HFFc6 (cell line): ENCODE measurements at regions not wholly inside any gene's neighbourhood (a gene's known extent, or its start where the extent isn't known, plus 50 kb on each side); places are given as distances from the start of the nearest gene placed in this dataset.

Source experiments
- DNase-seq: peaks from one replicate; pipeline ENCODE4 v3.0.0-alpha.2; 2018
- H3K27ac Mint-ChIP-seq: 2 replicates; pipeline ENCODE4 v1.8.0; 2020; ENCODE audit warnings: mild to moderate bottlenecking, mixed read lengths
- H3K27me3 Mint-ChIP-seq: 2 replicates; pipeline ENCODE4 v1.8.0; 2021; ENCODE audit warnings: mild to moderate bottlenecking, moderate library complexity, mixed read lengths; ENCODE audit not compliant: insufficient read depth
- H3K36me3 Mint-ChIP-seq: 2 replicates; pipeline ENCODE4 v1.8.0; 2021; ENCODE audit warnings: low read depth, mixed read lengths
- H3K4me1 Mint-ChIP-seq: 2 replicates; pipeline ENCODE4 v1.8.0; 2020; ENCODE audit warnings: low read depth, mixed read lengths
- H3K4me3 Mint-ChIP-seq: 2 replicates; pipeline ENCODE4 v1.8.0; 2020; ENCODE audit warnings: mild to moderate bottlenecking, moderate library complexity, mixed read lengths
- H3K9me3 Mint-ChIP-seq: 2 replicates; pipeline ENCODE4 v1.8.0; 2020; ENCODE audit warnings: mild to moderate bottlenecking, mixed read lengths
- TF ChIP-seq, protein P1 (sequence below): fragments of 200-600 bp; sonication (generic); IDR thresholded peaks from 2 replicates; pipeline ENCODE4 v1.5.0; 2021; ENCODE audit warnings: antibody characterized with exemption, mild to moderate bottlenecking

DNA sequence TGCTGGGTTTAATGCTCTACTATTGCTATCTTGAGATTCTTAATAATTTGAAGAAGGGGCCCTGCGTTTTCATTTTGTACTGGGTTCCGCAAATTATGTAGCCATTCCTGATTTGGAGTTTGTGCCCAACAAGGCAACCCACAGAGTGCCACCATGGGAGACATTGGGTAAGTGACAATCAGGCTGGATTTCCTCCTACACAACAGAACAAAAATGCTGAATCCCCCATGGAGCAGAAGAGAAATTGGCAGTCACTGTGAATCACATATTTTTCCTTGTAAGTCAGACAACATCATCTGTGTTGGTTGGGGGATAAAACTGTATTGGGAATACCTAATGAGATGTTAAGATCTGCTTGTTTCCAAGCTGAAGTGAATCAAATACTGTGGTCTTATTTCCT is 80.9 kb downstream of the CNGA2 start:
- TF ChIP-seq, protein P1, sequence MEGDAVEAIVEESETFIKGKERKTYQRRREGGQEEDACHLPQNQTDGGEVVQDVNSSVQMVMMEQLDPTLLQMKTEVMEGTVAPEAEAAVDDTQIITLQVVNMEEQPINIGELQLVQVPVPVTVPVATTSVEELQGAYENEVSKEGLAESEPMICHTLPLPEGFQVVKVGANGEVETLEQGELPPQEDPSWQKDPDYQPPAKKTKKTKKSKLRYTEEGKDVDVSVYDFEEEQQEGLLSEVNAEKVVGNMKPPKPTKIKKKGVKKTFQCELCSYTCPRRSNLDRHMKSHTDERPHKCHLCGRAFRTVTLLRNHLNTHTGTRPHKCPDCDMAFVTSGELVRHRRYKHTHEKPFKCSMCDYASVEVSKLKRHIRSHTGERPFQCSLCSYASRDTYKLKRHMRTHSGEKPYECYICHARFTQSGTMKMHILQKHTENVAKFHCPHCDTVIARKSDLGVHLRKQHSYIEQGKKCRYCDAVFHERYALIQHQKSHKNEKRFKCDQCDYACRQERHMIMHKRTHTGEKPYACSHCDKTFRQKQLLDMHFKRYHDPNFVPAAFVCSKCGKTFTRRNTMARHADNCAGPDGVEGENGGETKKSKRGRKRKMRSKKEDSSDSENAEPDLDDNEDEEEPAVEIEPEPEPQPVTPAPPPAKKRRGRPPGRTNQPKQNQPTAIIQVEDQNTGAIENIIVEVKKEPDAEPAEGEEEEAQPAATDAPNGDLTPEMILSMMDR, result no peak
- H3K4me1 Mint-ChIP-seq, result no peaks in the 10 kb centered on the region
- no peak overlapping the region for H3K4me3 Mint-ChIP-seq
- no peak for DNase-seq
- 0 out of 2 replicates have a peak, but pooled peaks cover 3% of the 10 kb centered on the region for H3K9me3 Mint-ChIP-seq
- H3K27me3 Mint-ChIP-seq, result peaks cover 2% of the 10 kb centered on the region; the same call in 1 of the 2 replicates
- no peak overlapping the region for H3K27ac Mint-ChIP-seq
- H3K36me3 Mint-ChIP-seq, result no peaks in the 10 kb centered on the region

DNA sequence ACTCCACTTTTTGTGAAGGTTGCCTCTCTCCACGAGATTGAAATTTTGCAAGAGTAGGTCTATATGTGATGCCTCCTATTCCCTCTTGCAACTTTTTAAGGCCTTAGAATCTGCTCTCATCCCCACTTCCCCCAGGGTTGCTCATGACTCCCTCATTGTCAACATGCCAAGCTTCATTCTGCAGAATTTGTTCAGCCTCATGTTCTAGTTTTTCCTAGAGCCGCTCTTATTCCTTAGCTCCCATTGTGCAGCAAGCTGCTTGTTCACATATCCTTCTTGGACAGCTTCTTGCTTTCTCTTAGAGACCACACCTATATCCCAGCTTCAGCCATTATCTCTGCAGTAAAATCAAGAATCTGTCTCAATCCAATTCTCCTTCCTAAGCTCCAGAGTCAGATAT is 82.4 kb downstream of the CNGA2 start:
- no peak overlapping the region for H3K4me3 Mint-ChIP-seq
- H3K9me3 Mint-ChIP-seq, result no peaks in the 10 kb centered on the region
- no peak overlapping the region for H3K27ac Mint-ChIP-seq
- no peaks in the 10 kb centered on the region for H3K4me1 Mint-ChIP-seq
- no peaks in the 10 kb centered on the region for H3K36me3 Mint-ChIP-seq
- no peak for DNase-seq
- peaks cover 2% of the 10 kb centered on the region; the same call in 1 of the 2 replicates for H3K27me3 Mint-ChIP-seq
- TF ChIP-seq, protein P1, result no peak

DNA sequence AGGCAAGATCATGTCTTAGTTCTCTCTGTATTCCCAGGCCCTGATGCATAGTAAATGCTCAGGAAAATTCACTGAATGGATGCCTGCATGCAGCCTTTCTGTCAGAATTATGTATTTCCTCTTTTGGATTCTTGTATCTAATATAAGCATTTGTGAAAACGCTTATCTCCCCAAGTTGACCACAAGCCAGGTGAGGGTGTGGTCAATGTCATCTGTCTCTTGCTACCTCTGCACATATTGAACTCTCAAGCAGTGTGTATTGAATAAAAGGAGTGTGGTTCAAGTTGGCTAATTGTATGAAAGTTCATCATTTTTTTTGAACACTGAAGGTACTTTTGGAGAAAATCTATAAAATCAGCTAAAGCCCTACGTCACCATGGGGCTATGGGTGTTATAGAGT is 84.3 kb downstream of the CNGA2 start:
- H3K4me1 Mint-ChIP-seq, result no peaks in the 10 kb centered on the region
- H3K27ac Mint-ChIP-seq, result no peak overlapping the region
- H3K9me3 Mint-ChIP-seq, result no peaks in the 10 kb centered on the region
- no peaks in the 10 kb centered on the region; the same call in 1 of the 2 replicates for H3K27me3 Mint-ChIP-seq
- no peak overlapping the region for H3K4me3 Mint-ChIP-seq
- no peak for DNase-seq
- TF ChIP-seq, protein P1, result no peak
- no peaks in the 10 kb centered on the region for H3K36me3 Mint-ChIP-seq

DNA sequence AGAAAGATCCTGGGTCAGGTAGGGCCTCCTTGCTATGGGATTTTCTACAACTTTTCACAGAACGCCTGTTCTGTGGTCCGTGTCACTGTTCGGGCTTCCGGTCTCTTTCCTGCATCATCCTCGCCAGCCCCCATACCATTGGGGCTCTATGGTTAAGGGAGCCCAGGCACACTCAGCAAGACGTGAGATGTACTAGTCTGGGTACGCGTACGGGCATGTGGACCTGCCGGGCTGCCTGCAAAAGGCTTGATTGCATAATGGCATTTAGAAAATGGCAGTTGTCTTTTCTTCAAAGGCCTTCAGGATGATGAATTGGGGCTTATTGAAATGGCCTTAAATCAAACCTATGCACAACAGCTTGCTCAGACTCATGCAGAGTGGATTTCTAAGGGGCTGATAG is 86.7 kb downstream of the CNGA2 start:
- no peaks in the 10 kb centered on the region; the same call in 1 of the 2 replicates for H3K4me1 Mint-ChIP-seq
- TF ChIP-seq, protein P1, result no peak
- no peaks in the 10 kb centered on the region for H3K36me3 Mint-ChIP-seq
- no peaks in the 10 kb centered on the region; the same call in 1 of the 2 replicates for H3K27me3 Mint-ChIP-seq
- DNase-seq, result no peak
- H3K9me3 Mint-ChIP-seq, result no peaks in the 10 kb centered on the region; the same call in 1 of the 2 replicates
- H3K4me3 Mint-ChIP-seq, result no peak overlapping the region
- no peak overlapping the region for H3K27ac Mint-ChIP-seq

DNA sequence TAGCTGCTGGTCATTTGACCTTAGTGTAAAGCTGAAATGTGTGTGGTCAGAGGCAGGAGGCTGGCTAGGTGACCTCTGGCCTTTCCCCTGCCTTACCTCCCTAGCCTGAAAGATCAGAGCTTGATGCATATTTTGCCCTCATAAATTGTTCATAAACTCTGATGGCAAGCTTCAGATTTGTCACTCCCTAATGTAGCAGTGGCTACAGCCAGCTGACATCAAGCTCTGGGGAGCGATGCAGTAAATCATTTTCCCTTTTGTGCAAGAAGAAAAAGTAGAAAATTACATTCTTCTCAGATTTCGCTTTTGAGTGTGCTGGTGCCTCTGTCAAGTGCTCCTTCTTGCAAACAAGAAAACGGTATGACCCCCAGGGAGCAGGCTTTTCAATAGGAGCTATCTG is 87.7 kb upstream of the MAGEA4 start:
- no peaks in the 10 kb centered on the region; the same call in 1 of the 2 replicates for H3K9me3 Mint-ChIP-seq
- H3K4me1 Mint-ChIP-seq, result no peaks in the 10 kb centered on the region; the same call in 1 of the 2 replicates
- no peaks in the 10 kb centered on the region; the same call in 1 of the 2 replicates for H3K27me3 Mint-ChIP-seq
- DNase-seq, result no peak
- TF ChIP-seq, protein P1, result no peak
- H3K4me3 Mint-ChIP-seq, result no peak overlapping the region
- no peak overlapping the region for H3K27ac Mint-ChIP-seq
- no peaks in the 10 kb centered on the region for H3K36me3 Mint-ChIP-seq
